ENCODE measurements at regions not wholly inside any gene's neighbourhood (a gene's known extent, or its start where the extent isn't known, plus 50 kb on each side); places are given as distances from the start of the nearest gene placed in this dataset.
"Not testable (repeated sequence)": the region's sequence is repeated elsewhere in the genome, so short reads cannot be mapped to it uniquely, and the experiment has no call there.

- no peak for DNase-seq
Observed at GRCh38 chr12:124194264-124194892, 100.5 kb upstream of the RFLNA start.

- DNase-seq: no peak
Observed at GRCh38 chr12:124194893-124195566, 99.9 kb upstream of the RFLNA start.

- DNase-seq: no peak
Observed at GRCh38 chr12:124195567-124195942, 99.3 kb upstream of the RFLNA start.

- no peak for DNase-seq
Observed at GRCh38 chr12:124196236-124196635, 98.7 kb upstream of the RFLNA start.

- DNase-seq: no peak
Observed at GRCh38 chr12:124201248-124201647, 93.6 kb upstream of the RFLNA start.

- DNase-seq: no peak
Observed at GRCh38 chr12:124203176-124203575, 91.7 kb upstream of the RFLNA start.

GRCh38 chr12:124205405-124205804 lies 89.5 kb upstream of the RFLNA start:
- DNase-seq: no peak

GRCh38 chr12:124207049-124207448 lies 87.8 kb upstream of the RFLNA start:
- no peak for DNase-seq

- no peak for DNase-seq
Observed at GRCh38 chr12:124207617-124208016, 87.3 kb upstream of the RFLNA start.

GRCh38 chr12:124208489-124208888 lies 86.4 kb upstream of the RFLNA start:
- DNase-seq: no peak

GRCh38 chr12:124210991-124211577 lies 83.8 kb upstream of the RFLNA start:
- DNase-seq: no peak

GRCh38 chr12:124211753-124212152 lies 83.1 kb upstream of the RFLNA start:
- no peak for DNase-seq

GRCh38 chr12:124213666-124214347 lies 81.1 kb upstream of the RFLNA start:
- no peak for DNase-seq

- DNase-seq: no peak
Observed at GRCh38 chr12:124214574-124214973, 80.3 kb upstream of the RFLNA start.

GRCh38 chr12:124216966-124217365 lies 77.9 kb upstream of the RFLNA start:
- no peak for DNase-seq

GRCh38 chr12:124217508-124218242 lies 77.2 kb upstream of the RFLNA start:
- DNase-seq: no peak

- no peak for DNase-seq
Observed at GRCh38 chr12:124218243-124218560, 76.7 kb upstream of the RFLNA start.

- not testable (repeated sequence) for DNase-seq
Observed at GRCh38 chr12:124218650-124219049, 76.2 kb upstream of the RFLNA start.

GRCh38 chr12:124222368-124223245 lies 72.3 kb upstream of the RFLNA start:
- no peak for DNase-seq

GRCh38 chr12:124223733-124224138 lies 71.2 kb upstream of the RFLNA start:
- DNase-seq: not testable (repeated sequence)

- DNase-seq: no peak
Observed at GRCh38 chr12:124224535-124225110, 70.3 kb upstream of the RFLNA start.

GRCh38 chr12:124225730-124226129 lies 69.2 kb upstream of the RFLNA start:
- no peak for DNase-seq

Data from NCI-H2081 treated with DMSO at 0.1 percent for 48 hours (cell line).